ENCODE measurements at regions not wholly inside any gene's neighbourhood (a gene's known extent, or its start where the extent isn't known, plus 50 kb on each side); places are given as distances from the start of the nearest gene placed in this dataset.

DNA sequence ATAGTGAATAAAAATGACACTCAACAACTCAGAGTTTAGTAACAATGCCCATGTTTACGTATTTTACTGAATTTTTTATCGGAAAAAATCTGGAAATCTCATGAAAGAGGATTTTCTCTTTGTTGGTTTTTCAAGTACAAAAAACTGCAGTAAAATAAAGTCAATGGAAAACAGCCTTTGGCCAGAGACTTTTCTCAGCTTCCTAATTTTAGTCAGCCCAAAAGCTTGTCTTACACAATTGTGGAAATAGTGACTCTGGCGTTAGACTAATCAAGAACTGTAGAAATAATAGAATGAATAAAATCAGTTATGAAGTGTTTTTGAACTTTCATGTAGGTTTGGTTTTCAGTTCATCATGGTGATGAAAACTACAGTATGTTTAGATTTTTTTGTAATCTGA is 234.7 kb downstream of the DKK2 start:
- Histone ChIP-seq H3K9me3 (replicated peaks; ENCODE audit: control insufficient read depth, insufficient read depth, low read length) (no peaks in the 10 kb centered on the region), H3K4me3 (no peak overlapping the region), H3K36me3 (ENCODE audit: control insufficient read depth in 2 of 2, insufficient read depth in 2 of 2, low read length in 1 of 2) (no peaks in the 10 kb centered on the region), H2AFZ (ENCODE audit: control insufficient read depth, low read depth, low read length) (no peak overlapping the region), H3K79me2 (ENCODE audit: control insufficient read depth, insufficient read depth, low read length) (no peaks in the 10 kb centered on the region), H4K20me1 (ENCODE audit: control insufficient read depth, insufficient read depth) (no peaks in the 10 kb centered on the region), H3K4me1 (ENCODE audit: control insufficient read depth, insufficient read depth, low read length) (no peaks in the 10 kb centered on the region), H3K4me2 (ENCODE audit: control insufficient read depth, insufficient read depth) (no peak overlapping the region), H3K9ac (ENCODE audit: control insufficient read depth, insufficient read depth, low read length) (no peak overlapping the region), H3K27me3 (replicated peaks in 1 of 2; ENCODE audit: control insufficient read depth in 2 of 2, insufficient read depth in 2 of 2, low read length in 1 of 2) (no peaks in the 10 kb centered on the region; a peak in 1 of 4 replicates), H3K27ac (ENCODE audit: control insufficient read depth, insufficient read depth) (no peak overlapping the region)
- SMC1A ChIA-PET (ENCODE audit: uncharacterized antibody, unreplicated experiment) = no interaction called here
- FAIRE-seq (no peak), ATAC-seq (no peak), DNase-seq (ENCODE audit: low read depth, low spot score) (no peak)
- WGBS (ENCODE audit: insufficient coverage, insufficient replicate concordance, low lambda C conversion rate, missing lambda C conversion rate) = 0% methylated on average over 3 of the region's 3 CpGs
- RAD21 ChIA-PET (ENCODE audit: unreplicated experiment) = no interaction called here
- CTCF ChIA-PET = no interaction called here
- intact Hi-C loops (cut with micrococcal nuclease; ENCODE audit: unreplicated experiment) = no loop called here
- POLR2A ChIA-PET = no interaction called here
- in situ Hi-C loops (cut with MboI) = no loop called here
- no TSS peak for BruUV-seq (replicated peaks)
- no peak for TF ChIP-seq JUND (IDR thresholded peaks at IDR 0.05; ENCODE audit: low read depth, low read length)
- no peak for TF ChIP-seq SREBF2 (IDR thresholded peaks at IDR 0.05; ENCODE audit: low read length)
- no peak for TF ChIP-seq NFYB (IDR thresholded peaks at IDR 0.05; ENCODE audit: insufficient read depth, low read depth, low read length)
- no peak for TF ChIP-seq KAT2A (conservative IDR thresholded peaks at IDR 0.05; ENCODE audit: control insufficient read depth, low read depth, low read length)
- no peak for TF ChIP-seq PML (IDR thresholded peaks at IDR 0.05; ENCODE audit: low read length)
- TF ChIP-seq SRF (IDR thresholded peaks at IDR 0.05; ENCODE audit: low read depth in 2 of 2, low read length in 2 of 2) = no peak
- TF ChIP-seq CBX5 (IDR thresholded peaks at IDR 0.05; ENCODE audit: low read depth) = no peak
- no peak for TF ChIP-seq BMI1 (IDR thresholded peaks at IDR 0.05; ENCODE audit: borderline replicate concordance)
- TF ChIP-seq STAT3 (IDR thresholded peaks at IDR 0.05; ENCODE audit: low read depth, low read length) = no peak
- TF ChIP-seq, protein P1, sequence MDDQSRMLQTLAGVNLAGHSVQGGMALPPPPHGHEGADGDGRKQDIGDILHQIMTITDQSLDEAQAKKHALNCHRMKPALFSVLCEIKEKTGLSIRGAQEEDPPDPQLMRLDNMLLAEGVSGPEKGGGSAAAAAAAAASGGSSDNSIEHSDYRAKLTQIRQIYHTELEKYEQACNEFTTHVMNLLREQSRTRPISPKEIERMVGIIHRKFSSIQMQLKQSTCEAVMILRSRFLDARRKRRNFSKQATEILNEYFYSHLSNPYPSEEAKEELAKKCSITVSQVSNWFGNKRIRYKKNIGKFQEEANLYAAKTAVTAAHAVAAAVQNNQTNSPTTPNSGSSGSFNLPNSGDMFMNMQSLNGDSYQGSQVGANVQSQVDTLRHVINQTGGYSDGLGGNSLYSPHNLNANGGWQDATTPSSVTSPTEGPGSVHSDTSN (IDR thresholded peaks at IDR 0.05; ENCODE audit: insufficient replicate concordance, low read depth, low read length) = no peak
